K562 (cell line): ENCODE measurements at regions not wholly inside any gene's neighbourhood (a gene's known extent, or its start where the extent isn't known, plus 50 kb on each side); places are given as distances from the start of the nearest gene placed in this dataset.
A peak's percentile ranks its signal among the peaks of the same experiment; 100 is the strongest.

Experiments used
- ATAC-seq: fragments of 200-7000 bp; cut with Tn5 transposase; 3 replicates; pipeline ENCODE4 v1.9.1; 2020; ENCODE audit warnings: moderate library complexity
- BruUV-seq: library from RNA; stranded (reverse); fragments of 400-500 nt; replicated peaks from 2 replicates; lab custom pipeline; 2021; lab: Mats Ljungman, UMichigan
- CTCF ChIA-PET: fragments of 300-600 bp; formaldehyde crosslinking; extraction: SDS; loops from one replicate; lab custom pipeline; 2021; ENCODE audit warnings: low intra/inter-chr PET ratio; lab: Yijun Ruan, JAX
- POLR2A ChIA-PET: fragments of 300-600, 350-650 bp; sonication (Branson Sonifier 250); formaldehyde crosslinking; extraction: SDS; loops from one replicate; lab custom pipeline; 2021; ENCODE audit warnings: antibody characterized with exemption, inconsistent platforms; lab: Yijun Ruan, JAX
- DNase-seq, 4 experiments: peaks; one replicate each; pipeline versions ENCODE4 v3.0.0 to v3.0.0-alpha.2; 2011 to 2018; ENCODE audit warnings: low spot score in 3 of 4, mixed read lengths in 3 of 4; ENCODE audit errors: extremely low read depth in 1 of 4
- FAIRE-seq: peaks from 2 replicates; lab custom pipeline; 2011; peaks lifted over from hg19 to GRCh38; lab: Jason Lieb, UNC
- H2AFZ ChIP-seq: 2 replicates; pipeline ENCODE4 v1.6.0; 2011; ENCODE audit warnings: low read depth, low read length, control low read depth, inconsistent platforms
- H3K27ac ChIP-seq: fragments of 200-600 bp; 3 replicates; pipeline ENCODE4 v1.8.0; 2011; ENCODE audit warnings: low read depth, mild to moderate bottlenecking, control low read depth, inconsistent platforms, low read length, moderate library complexity, mixed read lengths; ENCODE audit errors: extremely low read depth
- H3K27me3 ChIP-seq, 2 experiments: fragments of 300-600 bp in 1 of 2; 2 replicates in 1 of 2; 3 replicates in 1 of 2; pipeline versions ENCODE4 v1.6.0 to v1.8.0; 2011; ENCODE audit warnings: inconsistent platforms in 2 of 2, low read length in 2 of 2, mild to moderate bottlenecking in 1 of 2, mixed read lengths in 1 of 2, moderate library complexity in 1 of 2; ENCODE audit not compliant: control insufficient read depth in 2 of 2, insufficient read depth in 2 of 2
- H3K36me3 ChIP-seq: fragments of 300-600 bp; 3 replicates; pipeline ENCODE4 v1.8.0; 2011; ENCODE audit warnings: mild to moderate bottlenecking, low read length, inconsistent platforms; ENCODE audit not compliant: control insufficient read depth, insufficient read depth
- H3K4me1 ChIP-seq, 2 experiments: fragments of 200-600 bp in 1 of 2; replicated peaks in 1 of 2; 2 replicates in 1 of 2; 3 replicates in 1 of 2; pipeline versions ENCODE4 v1.5.1 to v1.8.0; 2011; ENCODE audit warnings: inconsistent platforms in 2 of 2, low read length in 2 of 2, mild to moderate bottlenecking in 1 of 2, mixed read lengths in 1 of 2, moderate library complexity in 1 of 2; ENCODE audit not compliant: control insufficient read depth in 2 of 2, insufficient read depth in 2 of 2
- H3K4me2 ChIP-seq: 2 replicates; pipeline ENCODE4 v1.6.1; 2011; ENCODE audit warnings: low read length, control low read depth, inconsistent platforms, mixed read lengths; ENCODE audit not compliant: insufficient read depth
- H3K4me3 ChIP-seq: fragments of 200-600 bp; sonication (generic), shearing (Covaris generic); 2 replicates; pipeline ENCODE4 v1.5.1; 2016; ENCODE audit warnings: control low read depth, inconsistent platforms
- H3K79me2 ChIP-seq: fragments of 200-600 bp; 3 replicates; pipeline ENCODE4 v1.8.0; 2011; ENCODE audit warnings: low read length, inconsistent platforms; ENCODE audit not compliant: control insufficient read depth, insufficient read depth
- H3K9ac ChIP-seq, 2 experiments: 2 replicates each; pipeline versions ENCODE4 v1.6.0 to v1.6.1; 2011; ENCODE audit warnings: low read depth in 2 of 2, low read length in 2 of 2, control low read depth in 1 of 2, inconsistent platforms in 1 of 2, mild to moderate bottlenecking in 1 of 2, mixed read lengths in 1 of 2; ENCODE audit not compliant: insufficient read depth in 1 of 2
- H3K9me1 ChIP-seq: one replicate; pipeline ENCODE4 v1.6.0; 2011; ENCODE audit warnings: inconsistent platforms, mild to moderate bottlenecking, low read length, moderate library complexity; ENCODE audit not compliant: control insufficient read depth, insufficient read depth
- H3K9me3 ChIP-seq: replicated peaks from 2 replicates; pipeline ENCODE4 v1.5.1; 2011; ENCODE audit warnings: low read depth, low read length, inconsistent platforms; ENCODE audit not compliant: control insufficient read depth, insufficient read depth
- H4K20me1 ChIP-seq: replicated peaks from 2 replicates; pipeline ENCODE4 v1.6.1; 2011; ENCODE audit warnings: low read length, inconsistent platforms, mixed read lengths; ENCODE audit not compliant: control insufficient read depth, insufficient read depth
- ATF7 ChIP-seq: fragments of 450-650 bp; IDR thresholded peaks from 2 replicates; pipeline ENCODE4 v1.7.1; 2014; ENCODE audit warnings: mild to moderate bottlenecking, moderate library complexity
- HBP1 ChIP-seq: fragments of 450-650 bp; formaldehyde crosslinking; IDR thresholded peaks from 2 replicates; pipeline ENCODE4 v1.4.0; 2022; ENCODE audit warnings: missing genetic modification characterization
- SLC30A9 ChIP-seq: fragments of 250-450 bp; sonication (Bioruptor Pico); IDR thresholded peaks from 2 replicates; pipeline ENCODE4 v1.8.0; 2022; ENCODE audit warnings: mild to moderate bottlenecking, moderate library complexity
- SPI1 ChIP-seq: IDR thresholded peaks from 2 replicates; pipeline ENCODE4 v1.6.1; 2011; ENCODE audit warnings: low read depth, low read length, control low read depth, borderline replicate concordance
- THRB ChIP-seq: fragments of 450-650 bp; formaldehyde crosslinking; conservative IDR thresholded peaks from 2 replicates; pipeline ENCODE4 v1.4.0; 2022; ENCODE audit warnings: mild to moderate bottlenecking, missing genetic modification characterization
- WGBS: fragments of 100-300 bp; shearing (Covaris generic); methylation state at CpG from one replicate; pipeline ENCODE4 v1.1.6; 2016; ENCODE audit warnings: low coverage, mixed read lengths; ENCODE audit not compliant: insufficient coverage; ENCODE audit errors: missing lambda C conversion rate; 5-methylcytosine and 5-hydroxymethylcytosine counted together
- in situ Hi-C: fragments of 300-500 bp; cut with MboI; formaldehyde crosslinking; loops from 4 replicates; pipeline ENCODE4 v1.15.0; 2018; ENCODE audit warnings: inconsistent platforms, mixed read lengths
- intact Hi-C: fragments of 100-400 bp; cut with micrococcal nuclease; formaldehyde crosslinking; loops from 2 replicates; pipeline ENCODE4 v1.14.2; 2022
- TF ChIP-seq, protein P1 (sequence below): fragments of 250-450 bp; sonication (Bioruptor Pico); IDR thresholded peaks from 2 replicates; pipeline ENCODE4 v1.5.0; 2020; ENCODE audit warnings: mild to moderate bottlenecking

GRCh38 chr6:37115236-37115895, 54.6 kb upstream of the PIM1 start:
- H4K20me1 ChIP-seq, result no peaks in the 10 kb centered on the region
- in situ Hi-C loops (no loop called here), intact Hi-C loops (no loop called here)
- H3K36me3 ChIP-seq, result no peaks in the 10 kb centered on the region
- peak overlapping the region; percentile 9; the same call in 1 of the 3 replicates for H3K27ac ChIP-seq
- H3K79me2 ChIP-seq, result no peaks in the 10 kb centered on the region
- no peak overlapping the region for H3K4me3 ChIP-seq
- ATAC-seq (no peak), FAIRE-seq (peak; percentile 37), DNase-seq (no peak)
- H3K9me1 ChIP-seq, result no peaks in the 10 kb centered on the region
- no peak overlapping the region for H3K9ac ChIP-seq
- CTCF ChIA-PET, result no interaction called here
- no peaks in the 10 kb centered on the region for H3K27me3 ChIP-seq
- H3K9me3 ChIP-seq, result no peaks in the 10 kb centered on the region
- peaks cover 21 to 28% of the 10 kb centered on the region in 2 experiments for H3K4me1 ChIP-seq
- peak overlapping the region; percentile 78 for H2AFZ ChIP-seq
- BruUV-seq, result no TSS peak
- POLR2A ChIA-PET, result interaction anchor here (0.6 to 1.4 kb wide), 4 partner anchors 8 to 41 kb away, joined by 3 to 4 read pairs (median 3); no protein-coding TSS in a partner anchor
- no peak overlapping the region for H3K4me2 ChIP-seq
- TF ChIP-seq SPI1, result peak; percentile 59; the same call in 1 of the 2 replicates
- TF ChIP-seq HBP1, result no peak
- TF ChIP-seq ATF7, result 0 out of 2 replicates have a peak, but pooled peaks have one; percentile 12
- TF ChIP-seq SLC30A9 (CRISPR knock-in tag), result no peak
- TF ChIP-seq, protein P1, sequence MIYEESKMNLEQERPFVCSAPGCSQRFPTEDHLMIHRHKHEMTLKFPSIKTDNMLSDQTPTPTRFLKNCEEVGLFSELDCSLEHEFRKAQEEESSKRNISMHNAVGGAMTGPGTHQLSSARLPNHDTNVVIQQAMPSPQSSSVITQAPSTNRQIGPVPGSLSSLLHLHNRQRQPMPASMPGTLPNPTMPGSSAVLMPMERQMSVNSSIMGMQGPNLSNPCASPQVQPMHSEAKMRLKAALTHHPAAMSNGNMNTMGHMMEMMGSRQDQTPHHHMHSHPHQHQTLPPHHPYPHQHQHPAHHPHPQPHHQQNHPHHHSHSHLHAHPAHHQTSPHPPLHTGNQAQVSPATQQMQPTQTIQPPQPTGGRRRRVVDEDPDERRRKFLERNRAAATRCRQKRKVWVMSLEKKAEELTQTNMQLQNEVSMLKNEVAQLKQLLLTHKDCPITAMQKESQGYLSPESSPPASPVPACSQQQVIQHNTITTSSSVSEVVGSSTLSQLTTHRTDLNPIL (CRISPR knock-in tag), result no peak
- TF ChIP-seq THRB, result no peak
- WGBS, result 56% methylated on average over 10 of the region's 10 CpGs
